ENCODE measurements at regions not wholly inside any gene's neighbourhood (a gene's known extent, or its start where the extent isn't known, plus 50 kb on each side); places are given as distances from the start of the nearest gene placed in this dataset.

DNA sequence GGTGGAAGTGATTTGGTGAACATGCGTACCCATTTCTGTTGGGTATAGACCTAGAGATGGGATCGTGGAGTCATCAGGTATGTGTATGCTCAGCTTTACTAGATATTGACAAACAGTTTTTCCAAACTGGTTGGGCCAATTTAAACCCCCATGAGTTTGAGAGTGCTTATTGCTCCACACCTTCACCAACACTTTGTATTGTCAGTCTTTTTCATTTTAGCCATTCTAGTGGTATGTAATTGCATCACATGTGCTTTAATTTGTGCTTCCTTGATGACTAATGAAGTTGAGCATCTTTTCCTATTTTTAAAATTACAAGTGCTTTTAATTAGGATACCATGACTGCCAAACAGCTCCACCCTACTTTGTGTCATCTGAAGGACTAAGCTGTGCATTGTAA lies 158.9 kb upstream of the AKIRIN2 start:
- DNase-seq (ENCODE audit: low spot score) (no peak), ATAC-seq (no peak)

DNA sequence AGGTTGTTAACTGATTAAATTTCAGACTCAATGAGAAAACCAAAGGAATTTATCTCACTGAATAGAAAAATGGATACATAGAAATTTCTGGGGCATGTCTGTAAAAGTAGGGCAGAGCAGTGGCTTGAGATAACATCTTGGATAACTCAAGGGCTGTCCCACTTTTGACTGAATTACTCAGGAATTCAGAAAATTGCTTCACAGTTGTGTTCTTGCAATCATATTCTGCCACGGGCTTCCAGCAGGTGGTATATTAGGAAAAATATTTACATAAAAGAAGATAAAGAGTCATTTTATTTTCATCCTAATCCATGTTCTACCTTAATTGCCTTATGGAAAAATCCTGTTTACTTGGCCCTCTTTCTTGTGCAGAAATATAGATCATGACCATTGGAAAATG lies 156.4 kb upstream of the AKIRIN2 start:
- DNase-seq (ENCODE audit: low spot score) (no peak), ATAC-seq (no peak)

DNA sequence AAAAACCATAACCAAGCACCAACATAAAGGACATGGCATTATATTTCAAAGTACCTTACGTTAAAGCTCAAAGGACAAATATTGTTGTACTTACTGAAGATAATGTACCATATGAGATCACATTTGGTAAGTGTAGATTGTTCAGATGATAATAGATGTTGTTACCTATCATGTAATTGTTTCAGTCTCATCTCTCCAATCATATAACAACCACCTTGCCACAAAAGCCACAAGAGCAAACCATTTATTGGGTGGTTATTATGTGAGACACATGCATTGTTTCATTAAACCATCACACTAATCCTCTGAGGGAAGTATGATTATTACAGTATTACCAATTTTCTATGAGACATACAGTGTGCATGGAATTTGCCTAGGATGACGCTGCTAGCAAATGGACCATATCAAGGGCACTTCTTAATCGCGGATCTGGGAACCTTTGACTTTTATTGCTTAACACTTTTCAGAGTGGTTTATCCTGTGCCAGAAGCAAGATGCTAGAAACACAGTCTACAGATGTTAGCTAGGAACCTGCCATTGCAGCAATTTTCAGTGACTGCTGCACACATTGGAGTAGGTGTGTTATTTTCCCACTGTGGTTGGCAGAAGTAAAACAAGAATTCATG lies 149.8 kb upstream of the AKIRIN2 start:
- no peak for DNase-seq (ENCODE audit: low spot score)
- ATAC-seq, result no peak

DNA sequence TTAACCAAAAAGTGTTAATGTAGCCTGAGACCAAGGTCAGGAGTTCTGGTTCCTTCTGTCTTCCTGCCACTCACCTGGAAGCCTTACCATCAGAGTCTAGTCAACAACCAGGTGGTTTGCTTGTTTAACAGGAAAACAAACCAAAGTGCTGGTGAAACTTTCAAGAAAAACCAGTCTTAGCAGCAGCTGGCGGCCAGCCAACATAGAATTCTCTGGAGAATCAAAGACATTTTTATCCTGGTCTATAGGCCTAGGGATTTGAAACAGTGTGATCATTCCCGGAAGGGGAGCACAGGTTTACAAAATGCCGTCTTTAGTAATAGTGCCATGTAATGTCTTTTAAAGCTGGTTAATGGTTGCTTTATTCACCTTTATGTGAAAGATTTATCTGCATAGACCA lies 146.6 kb upstream of the AKIRIN2 start:
- no peak for DNase-seq (ENCODE audit: low spot score)
- no peak for ATAC-seq

DNA sequence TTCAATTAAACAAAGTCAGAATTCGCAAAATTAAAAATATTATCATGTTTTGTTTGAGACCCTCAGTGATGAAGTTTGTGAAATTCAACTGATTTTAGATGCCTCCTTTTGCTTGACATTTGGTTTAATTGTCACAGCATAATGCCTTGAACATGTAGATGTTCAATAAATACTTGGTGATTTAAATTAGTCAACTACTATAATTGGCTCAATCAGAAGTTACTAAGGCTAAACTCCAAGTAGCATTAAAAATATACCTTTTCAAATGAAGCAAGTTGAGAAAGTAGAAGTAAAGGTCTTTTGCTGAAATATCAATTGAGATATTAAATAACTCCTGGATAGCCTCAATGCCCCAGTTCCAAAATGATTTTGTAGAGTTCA lies 145.8 kb upstream of the AKIRIN2 start:
- ATAC-seq (no peak), DNase-seq (ENCODE audit: low spot score) (no peak)

DNA sequence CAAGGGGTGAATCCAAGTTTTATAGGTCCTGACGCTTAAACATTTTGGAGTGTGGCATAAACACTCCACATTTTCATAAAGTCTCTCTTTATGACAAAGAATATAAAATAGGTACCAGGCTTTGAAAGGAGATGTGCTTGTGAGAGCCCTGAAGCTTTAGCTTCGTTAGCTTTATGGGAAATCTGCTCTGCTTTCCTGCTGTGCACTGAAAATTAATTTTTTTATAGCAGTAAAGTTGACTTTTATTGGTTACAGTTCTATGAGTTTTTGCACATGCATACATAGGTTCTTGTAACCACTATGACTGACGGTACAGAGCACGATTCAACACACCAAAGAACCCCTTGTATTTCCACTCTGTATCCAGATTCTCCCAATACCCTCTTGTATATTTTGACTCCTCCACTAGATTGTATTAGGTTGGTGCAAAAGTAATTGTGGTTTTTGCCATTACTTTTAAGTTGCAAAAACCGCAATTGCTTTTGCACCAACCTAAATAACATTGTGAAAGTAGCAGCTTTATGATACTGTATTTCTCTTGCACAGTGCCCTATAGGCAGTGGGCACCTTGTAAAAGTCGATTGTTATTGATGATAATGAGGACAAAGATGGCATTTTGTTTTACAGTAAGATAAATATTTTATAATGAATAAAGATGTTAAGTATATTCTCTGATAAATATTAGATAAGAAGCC lies 145.2 kb upstream of the AKIRIN2 start:
- DNase-seq (ENCODE audit: low spot score), result no peak
- no peak for ATAC-seq

DNA sequence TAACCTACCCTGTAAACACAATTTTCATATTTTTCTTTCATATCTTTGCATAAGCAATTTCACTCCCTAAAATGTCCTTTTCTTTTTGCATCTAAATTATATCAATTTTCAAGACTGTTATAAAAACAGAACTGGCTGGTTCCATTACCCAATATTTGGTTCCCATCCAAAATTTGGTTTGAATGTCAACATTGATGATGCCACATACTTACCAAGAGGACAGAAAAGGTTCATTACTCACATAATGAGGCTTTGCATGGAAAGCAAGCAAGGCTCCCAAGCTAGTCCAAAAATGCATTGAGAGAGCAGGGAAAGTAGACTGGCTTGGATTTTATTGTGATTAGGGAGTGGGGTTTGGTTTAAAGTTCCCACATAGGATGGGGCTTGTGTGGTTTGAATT lies 144.4 kb upstream of the AKIRIN2 start:
- DNase-seq (ENCODE audit: low spot score), result no peak
- peak; percentile 52 for ATAC-seq

DNA sequence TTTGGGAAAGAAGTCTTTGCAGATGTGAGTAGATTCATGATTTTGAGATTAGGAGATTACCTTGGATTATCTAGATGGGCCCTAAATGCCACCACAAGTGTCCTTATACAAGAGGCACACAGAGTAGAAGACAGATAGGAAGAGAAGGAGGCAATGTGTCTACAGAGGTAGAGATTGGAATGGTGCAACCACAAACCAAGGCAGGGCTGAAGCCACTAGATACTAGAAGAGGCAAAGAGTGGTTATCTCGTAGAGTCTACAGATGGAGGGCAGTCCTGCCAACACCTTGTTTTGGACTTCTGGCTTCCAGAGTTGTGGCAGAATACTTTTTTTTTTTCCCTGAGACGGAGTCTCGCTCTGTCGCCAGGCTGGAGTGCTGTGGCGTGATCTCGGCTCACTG lies 138.3 kb upstream of the AKIRIN2 start:
- no peak for ATAC-seq
- no peak for DNase-seq (ENCODE audit: low spot score)

DNA sequence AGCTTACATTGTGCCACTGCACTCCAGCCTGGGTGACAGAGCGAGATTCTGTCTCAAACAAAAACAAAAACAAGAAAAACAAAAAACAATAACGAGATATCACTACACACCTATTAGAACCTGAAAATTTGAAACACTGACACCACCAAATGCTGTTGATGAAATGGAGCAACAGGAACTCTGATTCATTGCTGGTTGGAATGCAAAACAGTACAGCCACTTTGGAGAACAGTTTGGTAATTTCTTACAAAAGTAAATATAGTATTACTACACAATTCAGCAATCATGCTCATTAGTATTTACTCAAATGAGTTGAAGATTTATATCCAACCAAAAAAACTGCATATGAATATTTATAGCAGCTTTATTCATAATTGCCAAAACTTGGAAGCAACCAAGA lies 135.8 kb upstream of the AKIRIN2 start:
- ATAC-seq (no peak), DNase-seq (ENCODE audit: low spot score) (no peak)

DNA sequence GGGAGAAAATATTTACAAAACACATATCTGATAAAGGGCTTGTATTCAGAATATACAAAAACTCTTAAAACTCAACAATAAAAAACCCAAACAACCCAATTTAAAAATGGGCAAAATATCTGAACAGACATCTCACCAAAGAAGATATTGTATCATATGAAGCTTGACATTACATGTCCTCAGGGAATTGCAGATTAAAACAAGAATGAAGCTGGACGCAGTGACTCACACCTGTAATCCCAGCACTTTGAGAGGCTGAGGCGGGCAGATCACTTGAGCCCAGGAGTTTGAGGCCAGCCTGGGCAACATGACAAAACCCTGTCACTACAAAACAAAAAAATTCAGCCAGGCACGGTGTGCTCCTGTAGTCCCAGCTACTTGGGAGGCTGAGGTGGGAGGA lies 135.4 kb upstream of the AKIRIN2 start:
- ATAC-seq (no peak), DNase-seq (ENCODE audit: low spot score) (no peak)

DNA sequence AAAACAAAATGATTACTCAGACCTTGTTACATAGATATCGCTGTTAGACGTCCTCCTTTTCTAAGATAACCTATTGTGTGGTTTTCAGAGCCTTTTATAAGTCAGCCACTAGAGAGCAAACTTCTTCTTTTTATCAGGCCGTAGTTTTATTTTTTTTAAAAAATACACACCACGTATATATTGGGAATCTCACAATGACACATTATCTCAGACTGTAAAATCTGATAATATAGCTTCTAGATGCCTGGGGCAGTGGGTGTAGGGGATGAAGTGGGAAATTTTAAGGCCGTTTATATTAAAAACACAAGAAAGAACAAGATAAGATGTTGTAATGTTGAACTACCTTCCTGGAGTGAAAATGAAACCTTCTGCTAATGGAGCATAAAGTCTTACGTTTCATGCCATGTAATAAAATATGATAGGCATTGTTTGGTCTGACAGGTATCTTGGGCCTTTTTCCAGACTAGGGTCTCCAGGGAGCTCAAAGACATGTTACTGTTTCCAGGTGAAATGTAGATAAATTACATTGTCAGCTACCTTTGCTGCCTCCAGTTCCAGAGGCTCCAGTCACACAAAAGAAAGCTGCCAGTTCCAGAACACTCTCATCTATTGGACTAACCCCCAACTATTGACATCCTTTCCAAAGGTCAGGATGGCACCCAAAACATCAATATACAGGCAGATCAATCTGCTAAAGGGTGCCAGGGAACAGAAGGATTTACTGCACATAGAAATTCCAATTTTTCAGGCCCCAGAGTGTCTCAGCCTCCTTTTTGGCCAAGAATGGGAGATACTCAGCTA lies 130.2 kb upstream of the AKIRIN2 start:
- ATAC-seq (peak; percentile 93), DNase-seq (ENCODE audit: low spot score) (peak; percentile 53)

DNA sequence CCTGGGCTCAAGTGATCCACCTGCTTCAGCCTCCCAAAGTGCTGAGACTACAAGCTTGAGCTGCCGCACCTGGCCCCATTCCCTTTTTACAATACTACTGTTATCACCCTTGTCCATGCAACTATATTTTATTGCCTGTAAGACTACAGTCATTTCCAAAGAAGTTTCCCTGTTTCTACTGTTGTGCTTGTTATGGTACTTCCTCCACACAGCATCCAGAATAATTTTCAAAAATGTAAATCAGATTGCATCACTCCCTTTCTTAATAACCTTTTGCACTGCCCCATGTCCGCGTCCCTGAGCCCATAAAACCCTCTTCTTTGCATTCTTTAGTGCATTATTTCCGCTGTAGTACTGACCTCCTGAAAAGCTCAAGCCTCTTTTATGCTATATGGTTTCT lies 128.9 kb upstream of the AKIRIN2 start:
- no peak for DNase-seq (ENCODE audit: low spot score)

DNA sequence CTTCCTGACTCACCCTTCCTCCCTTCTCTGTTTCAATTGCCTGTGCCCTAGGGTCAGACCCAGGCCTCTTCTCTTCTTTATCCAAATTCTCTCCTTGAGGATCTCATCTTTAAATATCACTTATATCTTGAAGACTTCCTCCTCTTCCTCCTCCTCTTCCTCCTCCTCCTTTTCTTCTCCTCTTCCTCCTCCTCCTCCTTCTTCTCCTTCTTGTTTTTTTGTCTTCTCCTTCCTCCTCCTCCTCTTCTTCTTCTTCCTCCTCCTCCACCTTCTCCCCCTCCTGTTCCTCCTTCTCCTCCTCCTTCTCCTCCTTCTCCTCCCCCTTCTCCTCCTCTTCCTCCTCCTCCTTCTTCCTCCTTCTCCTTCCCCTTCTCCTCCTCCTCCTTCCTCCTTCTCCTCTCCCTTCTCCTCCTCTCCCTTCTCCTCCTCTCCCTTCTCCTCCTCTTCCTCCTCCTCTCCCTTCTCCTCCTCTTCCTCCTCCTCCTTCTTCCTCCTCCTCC lies 127.6 kb upstream of the AKIRIN2 start:
- DNase-seq (ENCODE audit: low spot score) (no peak), ATAC-seq (no peak)

More for the DNA sequence above, 128.9 kb upstream of the AKIRIN2 start:
- no peak for ATAC-seq

DNA sequence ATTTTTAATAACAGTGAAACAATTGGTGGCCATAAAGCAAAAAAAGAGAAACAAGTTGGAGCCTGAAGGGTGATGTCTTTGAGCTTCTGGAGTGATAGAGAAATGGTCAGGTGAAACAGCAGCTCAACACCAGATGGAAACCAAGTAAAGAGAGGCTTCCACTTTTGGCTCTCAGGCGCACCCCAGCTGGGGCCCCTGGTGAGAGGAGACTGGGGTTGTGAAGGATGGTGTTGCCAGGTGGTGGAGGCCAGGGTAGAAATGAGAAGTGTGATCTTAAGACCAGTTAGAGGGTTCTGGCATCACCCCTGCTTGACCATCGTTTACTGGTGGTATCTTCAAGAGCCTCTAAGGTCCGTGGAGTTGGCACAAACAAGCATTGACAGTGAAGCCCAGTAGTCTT lies 126.0 kb upstream of the AKIRIN2 start:
- DNase-seq (ENCODE audit: low spot score) (no peak), ATAC-seq (no peak)

DNA sequence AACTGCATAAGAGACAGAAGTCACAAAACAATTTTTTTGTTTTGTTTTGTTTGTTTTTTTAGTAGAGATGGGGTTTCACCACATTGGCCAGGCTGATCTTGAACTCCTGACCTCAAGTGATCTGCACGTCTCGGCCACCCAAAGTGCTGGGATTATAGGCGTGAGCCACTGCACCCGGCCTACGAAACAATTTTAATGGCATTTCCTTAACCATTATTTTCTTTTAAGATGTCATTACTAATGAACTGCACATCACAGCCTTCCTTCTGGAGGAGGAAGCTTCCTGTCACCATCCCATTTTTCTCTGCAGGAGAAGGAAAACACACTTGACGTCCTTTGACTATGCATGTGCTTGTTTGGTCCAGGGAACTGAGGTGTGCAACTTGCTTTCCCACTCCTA lies 125.3 kb upstream of the AKIRIN2 start:
- DNase-seq (ENCODE audit: low spot score) (no peak), ATAC-seq (no peak)

DNA sequence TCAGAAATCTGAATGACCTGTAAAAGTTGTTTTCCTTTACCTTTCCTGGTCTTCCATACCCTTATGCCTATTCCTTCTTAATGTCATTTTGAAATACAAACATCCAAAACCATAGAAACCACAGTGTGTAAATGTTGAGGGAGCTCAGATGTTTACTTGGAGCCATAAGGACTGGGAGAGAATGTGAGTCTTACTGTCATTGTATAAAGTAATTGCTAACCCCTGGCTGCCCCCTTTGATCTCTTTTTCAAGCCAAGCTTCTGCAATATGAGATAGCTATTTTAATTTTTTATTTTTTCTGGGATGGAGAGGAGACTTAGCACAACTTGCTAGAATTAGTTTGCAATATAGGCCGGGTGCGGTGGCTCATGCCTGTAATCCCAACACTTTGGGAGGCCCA lies 124.4 kb upstream of the AKIRIN2 start:
- ATAC-seq (no peak), DNase-seq (ENCODE audit: low spot score) (no peak)

DNA sequence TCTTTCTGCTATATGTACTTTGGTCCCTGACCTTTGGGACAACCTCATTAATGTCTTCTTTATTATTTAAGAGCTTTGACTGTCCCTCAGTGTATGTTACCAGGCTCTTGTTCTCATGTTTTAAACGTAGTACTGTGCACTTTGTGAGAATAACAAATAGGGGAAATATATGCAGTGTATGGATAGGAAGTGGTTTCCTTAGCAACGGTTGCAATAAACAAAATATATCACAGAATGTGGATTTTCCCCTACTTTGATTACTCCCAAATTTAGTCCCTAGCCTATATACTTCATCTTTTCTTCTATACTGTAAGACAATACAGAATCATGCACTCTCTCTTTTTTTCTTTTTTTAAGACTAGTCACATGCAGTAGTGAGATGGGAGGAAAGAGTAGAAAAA lies 123.8 kb upstream of the AKIRIN2 start:
- DNase-seq (ENCODE audit: low spot score) (no peak), ATAC-seq (no peak)

DNA sequence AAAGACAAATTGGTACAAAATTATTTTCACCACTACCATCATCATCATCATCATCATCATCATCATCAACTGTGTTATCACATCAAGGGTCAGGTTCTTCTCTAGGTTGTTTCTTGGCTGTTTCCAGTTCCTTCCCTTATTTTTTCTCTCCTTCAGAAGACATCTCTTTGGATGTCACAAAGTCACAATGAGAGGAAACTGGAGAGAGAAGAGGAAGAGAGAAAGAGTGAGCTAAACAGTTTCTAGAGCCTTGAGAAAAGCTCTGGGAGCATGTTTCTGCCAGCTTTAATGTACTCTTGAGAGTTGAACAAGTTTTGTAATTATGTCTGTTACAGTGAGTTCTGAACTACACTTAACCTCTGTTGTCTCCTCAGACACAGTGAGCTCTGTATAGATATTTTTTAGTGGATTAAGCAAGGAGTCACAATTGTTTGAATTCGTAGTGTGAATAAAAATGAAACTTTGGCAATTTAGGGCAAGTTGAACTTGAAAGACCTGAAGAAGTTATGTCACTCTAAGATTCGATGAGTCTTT lies 123.0 kb upstream of the AKIRIN2 start:
- DNase-seq (ENCODE audit: low spot score), result no peak
- ATAC-seq, result peak; percentile 19

DNA sequence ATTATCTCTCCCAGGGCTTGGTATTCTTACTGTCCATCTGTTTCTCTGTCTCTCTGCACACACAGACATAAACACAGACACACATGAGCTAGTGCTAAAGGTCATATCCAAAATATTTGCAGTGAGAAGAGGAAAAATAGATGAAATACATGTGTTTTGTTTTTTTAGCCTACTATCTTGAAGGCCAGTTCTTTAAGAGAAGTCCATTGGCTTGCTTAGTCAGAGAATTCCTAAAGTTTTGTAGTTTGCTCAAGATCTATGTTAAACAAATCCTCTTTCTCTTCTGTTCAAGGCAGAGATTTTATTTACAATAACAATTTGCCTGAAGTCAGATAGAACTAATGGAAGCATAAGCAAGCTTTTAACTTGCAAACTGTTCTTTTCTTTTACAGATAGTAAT lies 120.0 kb upstream of the AKIRIN2 start:
- peak; percentile 58 for ATAC-seq
- no peak for DNase-seq (ENCODE audit: low spot score)

DNA sequence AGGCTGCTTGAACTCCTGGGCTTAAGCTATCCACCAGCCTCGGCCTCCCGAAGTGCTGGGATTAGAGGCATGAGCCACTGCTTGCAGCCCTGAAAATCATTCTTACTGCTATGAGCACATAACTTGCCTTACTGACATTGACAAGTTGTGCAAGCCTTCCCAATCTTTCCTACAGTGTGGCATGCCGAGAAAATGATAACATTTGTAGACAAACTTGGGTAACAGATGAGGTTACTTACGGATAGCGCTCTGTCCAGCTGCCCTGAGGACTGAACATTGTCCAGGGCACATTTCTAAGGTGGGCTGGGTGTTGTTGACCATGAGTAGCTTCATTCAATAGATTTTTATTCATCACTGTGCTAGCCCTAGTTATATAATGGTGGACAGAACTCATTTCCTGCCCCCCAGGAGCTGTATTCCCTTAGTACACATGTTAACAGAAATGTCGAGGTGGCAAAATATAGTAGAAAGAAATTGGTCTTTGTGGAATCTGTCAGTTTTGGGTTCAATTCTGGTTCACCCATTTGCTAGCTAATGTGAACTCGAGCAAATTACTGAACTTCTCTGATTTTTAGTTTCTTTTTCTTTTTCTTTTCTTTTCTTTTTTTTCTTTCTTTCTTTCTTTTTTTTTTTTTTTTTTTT lies 118.4 kb upstream of the AKIRIN2 start:
- ATAC-seq (peak; percentile 92), DNase-seq (ENCODE audit: low spot score) (peak; percentile 49)

DNA sequence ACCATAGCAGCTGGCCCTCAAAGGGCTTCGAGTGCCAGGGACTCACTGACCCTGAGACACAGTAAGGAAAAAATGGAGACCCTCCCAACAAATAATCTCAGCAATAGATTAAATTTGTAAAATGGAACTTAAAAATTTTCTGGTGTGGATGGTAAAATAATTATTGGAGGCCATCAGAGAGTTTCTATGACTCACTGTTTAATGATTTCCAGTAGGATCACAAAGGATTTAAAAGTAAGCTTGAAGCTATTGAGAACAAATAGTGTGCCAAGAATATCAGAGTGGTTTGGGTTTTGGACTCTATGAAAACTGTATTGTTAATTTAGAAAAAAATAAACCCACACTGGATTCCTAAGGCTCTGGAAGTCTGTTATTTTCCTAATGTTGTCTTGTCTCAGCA lies 115.2 kb upstream of the AKIRIN2 start:
- DNase-seq (ENCODE audit: low spot score), result no peak
- no peak for ATAC-seq

Measured in left lobe of liver (tissue), 2 donors.